GM18498 (cell line): ENCODE measurements at regions not wholly inside any gene's neighbourhood (a gene's known extent, or its start where the extent isn't known, plus 50 kb on each side); places are given as distances from the start of the nearest gene placed in this dataset.
"Not testable (repeated sequence)": the region's sequence is repeated elsewhere in the genome, so short reads cannot be mapped to it uniquely, and the experiment has no call there.

Experiments used
- ATAC-seq: cut with Tn5 transposase; IDR thresholded peaks from one replicate; pipeline ENCODE4 v1.9.1; 2021; ENCODE audit warnings: mild to moderate bottlenecking, moderate library complexity; ENCODE audit not compliant: unreplicated experiment

DNA sequence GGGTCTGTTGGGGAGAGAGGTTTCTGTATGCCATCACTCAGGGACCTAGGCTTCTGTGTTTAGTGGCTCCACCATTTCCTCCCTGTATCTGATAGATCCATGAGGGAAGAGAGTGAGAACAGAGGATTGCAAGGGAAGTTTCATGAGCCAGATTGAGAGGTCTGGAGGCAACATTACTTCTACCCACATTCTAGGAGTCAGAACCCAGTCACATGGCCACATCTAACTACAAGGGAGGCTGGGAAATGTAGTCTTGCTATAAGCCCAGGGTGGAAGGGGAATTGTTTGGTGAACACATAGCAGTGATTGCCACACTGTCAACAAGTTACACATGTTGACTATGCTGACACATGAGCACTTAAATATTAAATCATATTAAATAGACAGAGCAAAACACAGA lies 834.8 kb downstream of the C12orf50 start:
- not testable (repeated sequence) for ATAC-seq

DNA sequence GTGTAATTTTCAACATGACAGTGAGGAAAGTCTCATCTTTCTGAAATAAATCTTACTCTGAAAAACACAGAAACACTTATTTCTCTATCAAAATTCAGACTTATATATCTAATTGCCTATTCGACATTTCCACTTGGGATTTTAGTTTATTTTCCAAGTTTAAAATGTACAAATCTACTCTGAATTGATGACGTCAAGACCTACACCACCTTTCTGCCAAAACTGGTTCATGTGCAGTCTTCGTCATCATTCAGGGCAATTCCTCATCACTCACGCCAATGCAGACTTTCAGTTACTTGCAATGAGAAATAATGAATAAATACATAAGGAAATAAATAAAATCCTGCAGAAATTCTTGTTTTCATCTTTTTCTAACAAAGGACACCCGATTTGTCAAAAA lies 843.8 kb downstream of the C12orf50 start:
- no peak for ATAC-seq

DNA sequence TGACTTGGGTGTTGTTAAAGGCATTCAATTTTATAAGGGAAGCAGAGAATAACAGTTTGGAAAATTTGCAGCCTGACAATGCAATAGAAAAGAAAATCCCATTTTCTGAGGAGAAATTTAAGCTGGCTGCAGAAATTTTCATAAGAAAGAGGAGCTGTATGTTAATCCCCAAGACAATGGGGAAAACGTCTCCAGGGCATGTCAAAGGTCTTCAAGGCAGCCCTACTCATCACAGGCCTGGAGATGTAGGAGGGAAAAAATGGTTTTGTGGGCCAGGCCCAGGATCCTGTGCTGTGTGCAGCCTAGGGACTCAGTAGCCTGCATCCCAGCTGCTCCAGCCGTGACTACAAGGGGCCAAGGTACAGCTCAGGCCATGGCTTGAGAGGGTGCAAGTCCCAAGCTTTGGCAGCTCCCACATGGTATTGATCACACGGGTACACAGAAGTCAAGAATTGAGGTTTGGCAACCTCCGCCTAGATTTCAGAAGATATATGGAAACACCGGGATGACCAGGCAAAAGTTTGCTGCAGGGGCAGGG lies 846.4 kb downstream of the C12orf50 start:
- ATAC-seq: no peak

DNA sequence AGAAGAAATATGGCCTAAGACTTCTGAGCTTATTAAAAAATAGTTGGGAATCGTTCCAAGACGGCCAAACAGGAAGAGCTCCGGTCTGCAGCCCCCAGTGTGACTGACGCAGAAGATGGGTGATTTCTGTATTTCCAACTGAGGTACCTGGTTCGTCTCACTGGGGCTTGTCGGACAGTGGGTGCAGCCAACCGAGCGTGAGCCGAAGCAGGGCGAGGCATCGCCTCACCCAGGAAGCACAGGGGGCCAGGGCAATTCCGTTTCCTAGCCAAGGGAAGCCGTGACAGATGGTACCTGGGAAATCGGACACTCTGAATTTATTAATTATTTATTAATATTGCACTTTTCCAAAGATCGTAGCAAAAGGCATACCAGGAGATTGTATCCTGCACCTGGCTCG lies 857.8 kb downstream of the C12orf50 start:
- no peak for ATAC-seq

DNA sequence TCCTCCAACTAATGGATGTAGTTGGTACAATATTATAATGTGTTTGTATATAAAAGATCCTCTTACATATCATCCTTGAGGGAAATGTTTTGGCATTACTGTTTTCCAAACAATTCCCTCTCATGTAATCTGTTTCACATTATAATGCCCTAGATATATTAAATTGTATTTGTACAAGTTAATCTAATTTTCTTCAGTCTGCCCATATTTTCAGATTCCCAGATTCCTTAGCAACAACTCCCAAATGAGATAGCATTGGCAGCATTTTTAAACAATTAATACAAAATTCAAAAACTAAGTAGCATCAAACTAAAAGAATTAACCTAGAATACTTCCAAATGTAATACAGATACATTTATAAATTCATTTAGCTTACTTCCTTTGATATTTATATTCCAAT lies 860.2 kb downstream of the C12orf50 start:
- no peak for ATAC-seq

DNA sequence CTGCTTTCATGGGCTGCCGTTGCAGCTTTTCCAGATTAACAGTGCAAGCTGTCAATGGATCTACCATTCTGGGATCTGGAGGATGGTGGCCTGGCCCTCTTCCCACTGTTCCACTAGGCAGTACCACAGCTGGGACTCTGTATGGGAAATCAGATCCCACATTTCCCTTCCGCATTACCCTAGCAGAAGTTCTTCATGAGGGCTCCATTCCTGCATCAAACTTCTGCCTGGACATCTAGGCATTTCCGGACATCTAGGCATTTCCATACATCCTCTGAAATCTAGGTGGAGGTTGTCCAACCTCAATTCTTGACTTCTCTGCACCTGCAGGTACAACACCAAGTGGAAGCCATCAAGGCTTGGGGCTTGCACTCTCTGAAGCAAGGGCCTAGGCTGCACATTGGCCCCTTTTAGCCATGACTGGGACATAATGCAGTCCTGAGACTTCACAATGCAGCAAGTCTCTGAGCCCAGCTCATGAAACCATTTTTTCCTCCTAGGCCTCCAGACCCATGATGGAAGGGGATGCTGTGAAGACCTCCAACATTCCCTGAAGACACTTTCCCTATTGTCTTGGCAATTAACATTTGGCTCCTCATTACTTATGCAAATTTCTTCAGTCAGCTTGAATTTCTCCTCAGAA lies 863.3 kb downstream of the C12orf50 start:
- ATAC-seq: no peak

DNA sequence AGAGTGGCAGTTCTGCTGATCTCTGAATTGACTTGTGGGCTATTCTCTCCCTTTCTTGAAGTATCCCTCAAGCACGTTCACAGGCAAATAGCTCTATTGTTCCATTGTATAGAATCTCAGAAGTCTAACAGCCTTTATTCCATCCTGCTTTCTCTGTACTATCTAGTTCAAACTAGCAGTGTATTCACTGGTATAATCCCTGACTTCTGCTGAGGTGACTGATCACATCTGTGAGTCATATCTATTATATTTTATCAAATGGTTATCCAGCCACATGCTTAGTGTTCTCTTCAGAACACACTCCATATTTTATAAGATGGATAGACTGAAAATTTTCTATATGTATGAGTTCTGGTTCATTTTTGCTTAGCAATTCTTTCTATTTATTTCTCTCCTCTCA lies 866.1 kb downstream of the C12orf50 start:
- no peak for ATAC-seq

DNA sequence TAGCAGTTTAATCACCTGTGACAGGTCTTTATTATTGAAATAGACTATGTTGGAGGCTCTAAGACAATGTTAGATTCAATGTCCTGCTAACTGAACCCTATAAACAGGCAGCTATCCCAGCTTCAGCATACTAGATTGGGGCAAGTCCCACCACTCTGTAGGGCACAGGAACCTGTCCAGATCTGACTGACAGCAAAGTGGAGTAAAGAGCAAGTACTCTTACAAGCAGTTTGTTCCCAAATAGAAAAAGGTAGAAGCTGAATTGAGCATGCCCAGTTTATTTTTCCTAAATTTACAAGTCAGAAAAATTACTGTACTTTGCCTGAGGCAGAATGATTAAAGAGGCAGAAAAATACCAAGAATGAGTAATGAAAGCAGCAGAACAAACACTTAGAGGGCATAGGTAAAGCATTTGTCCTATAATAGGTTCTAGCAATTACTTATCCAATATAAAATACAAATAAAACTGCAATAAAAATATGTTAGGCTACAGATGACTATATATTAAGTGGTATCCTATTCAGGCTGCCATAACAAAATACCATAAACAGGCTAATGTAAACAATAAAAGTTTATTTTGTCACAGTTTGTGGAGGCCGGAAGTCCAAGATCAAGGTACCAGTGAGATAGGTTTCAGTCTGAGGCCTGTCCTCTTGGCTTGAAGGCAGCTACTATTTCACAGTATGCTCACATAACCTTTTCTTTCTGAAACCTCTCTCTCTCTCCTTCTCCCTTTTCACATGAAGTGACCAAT lies 868.2 kb downstream of the C12orf50 start:
- no peak for ATAC-seq

DNA sequence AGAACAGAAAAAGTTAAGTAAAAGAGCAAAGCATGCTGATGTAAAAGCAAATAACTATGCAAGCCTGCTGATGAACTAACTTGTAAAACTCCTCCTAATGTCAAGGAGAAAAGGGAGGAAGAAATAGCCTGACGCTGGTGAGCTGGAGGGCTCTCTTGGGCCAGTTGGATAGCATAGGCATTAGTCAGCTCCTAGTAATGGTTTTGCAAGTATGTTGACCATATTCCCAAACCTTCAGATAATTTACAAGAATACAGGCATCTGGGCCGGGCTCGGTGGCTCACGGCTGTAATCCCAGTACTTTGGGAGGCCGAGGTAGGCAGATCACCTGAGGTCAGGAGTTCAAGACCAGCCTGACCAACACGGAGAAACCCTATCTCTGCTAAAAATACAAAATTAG lies 871.4 kb downstream of the C12orf50 start:
- ATAC-seq: no peak

- ATAC-seq: no peak
Observed at GRCh38 chr12:87155621-87156020, 873.6 kb downstream of the C12orf50 start.

DNA sequence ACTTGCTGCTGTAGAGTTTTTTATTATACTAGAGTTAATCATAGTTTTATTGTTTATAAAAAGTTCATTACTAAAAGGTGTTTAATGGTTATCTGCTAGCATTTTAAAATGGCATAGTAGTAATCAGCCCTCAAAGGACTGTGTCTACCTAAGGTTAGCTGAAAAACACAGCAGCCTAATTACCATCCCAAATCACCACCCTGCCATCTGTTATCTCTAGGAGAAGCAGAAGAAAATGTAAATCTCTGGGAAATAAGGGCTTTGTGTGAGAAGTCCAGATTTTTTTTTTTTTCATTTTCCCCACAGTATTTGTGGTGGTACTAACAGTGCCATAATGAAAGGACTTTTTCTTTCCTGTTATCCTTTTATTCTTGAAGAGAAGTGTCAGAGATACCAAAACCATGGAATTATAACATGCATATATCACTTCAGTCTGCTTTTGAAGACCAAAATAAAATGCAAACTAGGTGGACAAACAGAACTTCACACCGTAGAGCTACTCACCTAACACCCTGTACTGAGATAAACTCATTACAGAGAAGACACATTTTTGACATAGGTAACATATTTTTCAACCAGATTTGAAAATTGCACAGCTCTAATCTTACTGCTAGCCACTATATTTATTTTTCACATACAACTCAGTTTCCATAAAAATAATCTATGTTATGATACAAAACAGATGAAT lies 876.2 kb downstream of the C12orf50 start:
- no peak for ATAC-seq

DNA sequence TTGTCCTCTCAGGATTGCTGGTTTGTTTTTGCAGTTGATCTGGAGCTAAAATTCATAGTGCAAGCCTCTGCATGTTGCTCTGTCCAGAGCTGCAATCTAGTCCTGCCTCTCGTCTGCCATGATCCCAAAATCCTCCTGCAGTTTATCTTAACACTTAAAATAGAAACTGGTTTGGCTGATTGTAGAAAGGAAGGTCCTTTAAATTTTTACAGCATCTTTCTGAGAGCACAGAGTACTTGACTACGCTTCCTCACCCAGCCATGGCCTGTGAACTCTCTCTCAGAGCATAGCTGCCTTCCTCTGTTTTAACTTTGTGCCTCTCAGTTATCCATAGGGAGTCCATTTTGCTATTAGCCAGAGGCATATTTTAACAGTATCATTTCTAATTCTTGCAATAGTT lies 877.1 kb downstream of the C12orf50 start:
- ATAC-seq: no peak

DNA sequence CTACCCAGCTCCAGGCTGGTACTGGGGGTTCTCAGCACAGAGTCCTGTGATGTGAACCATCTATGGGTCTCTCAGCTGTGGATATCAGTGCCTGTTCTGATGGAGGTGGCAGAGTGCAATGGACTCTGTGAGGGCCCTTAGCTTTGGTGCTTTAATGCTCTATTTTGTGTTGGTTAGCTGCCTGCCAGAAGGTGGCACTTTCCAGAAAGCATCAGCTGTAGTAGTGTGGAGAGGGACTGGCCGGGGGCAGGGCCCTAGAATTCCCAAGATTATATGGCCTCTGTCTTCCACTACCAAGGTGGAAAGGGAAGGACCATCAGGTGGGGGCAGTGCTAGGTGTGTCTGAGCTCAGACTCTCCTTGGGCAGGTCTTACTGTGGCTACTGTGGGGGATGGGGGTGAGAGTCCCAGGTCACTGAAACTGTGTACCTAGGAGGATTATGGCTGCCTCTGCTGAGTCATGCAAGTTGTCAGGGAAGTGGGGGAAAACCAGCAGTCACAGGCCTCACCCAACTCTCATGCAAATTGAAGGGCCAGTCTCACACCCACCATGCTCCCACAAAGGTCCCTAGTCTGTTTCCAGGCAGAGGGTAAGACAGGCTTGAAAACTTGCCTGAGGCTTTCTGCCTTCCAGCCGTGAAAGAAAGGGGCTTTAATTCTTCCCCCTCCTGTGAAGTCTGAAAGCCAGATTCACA lies 878.1 kb downstream of the C12orf50 start:
- no peak for ATAC-seq

GRCh38 chr12:87142342-87142741 lies 886.2 kb upstream of the MGAT4C start:
- ATAC-seq: no peak

DNA sequence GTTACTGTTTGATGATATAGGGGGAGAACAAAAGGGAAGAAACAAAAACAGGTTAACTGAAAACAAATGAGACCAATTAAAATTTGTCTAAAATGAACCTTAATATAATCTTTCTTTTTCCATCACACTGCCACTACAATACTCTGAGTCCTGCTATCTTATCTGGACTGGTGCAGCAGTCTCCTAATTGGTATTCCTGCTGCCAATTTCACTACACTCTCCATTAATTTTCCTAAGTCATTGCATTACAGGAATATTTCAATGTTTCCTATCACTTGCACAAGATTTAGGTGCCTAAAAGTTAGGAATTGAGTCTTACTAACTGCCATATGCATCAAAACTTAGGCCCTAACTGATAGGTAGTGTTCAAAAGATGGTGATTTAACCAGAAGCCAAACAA lies 884.9 kb upstream of the MGAT4C start:
- ATAC-seq: no peak

GRCh38 chr12:87140262-87140661 lies 884.1 kb upstream of the MGAT4C start:
- ATAC-seq: no peak

DNA sequence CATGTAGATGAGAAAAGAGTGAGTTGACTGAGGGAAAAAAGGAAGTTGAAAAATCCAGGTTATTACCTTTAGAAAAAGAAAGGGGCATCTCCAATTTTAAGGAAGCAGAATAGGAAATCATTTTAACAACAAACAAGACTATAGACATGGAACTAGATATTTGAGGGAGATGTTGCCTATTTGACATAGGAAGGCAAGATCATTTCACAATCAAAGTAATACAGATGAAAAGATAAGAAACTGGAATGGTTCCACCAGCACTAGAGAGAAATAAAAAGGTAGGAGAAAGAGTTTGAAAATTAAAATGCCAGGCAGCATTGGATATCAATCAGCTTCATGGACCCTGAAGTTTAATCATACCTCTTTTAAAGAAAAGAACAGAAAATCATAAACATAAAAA lies 881.0 kb upstream of the MGAT4C start:
- no peak for ATAC-seq

DNA sequence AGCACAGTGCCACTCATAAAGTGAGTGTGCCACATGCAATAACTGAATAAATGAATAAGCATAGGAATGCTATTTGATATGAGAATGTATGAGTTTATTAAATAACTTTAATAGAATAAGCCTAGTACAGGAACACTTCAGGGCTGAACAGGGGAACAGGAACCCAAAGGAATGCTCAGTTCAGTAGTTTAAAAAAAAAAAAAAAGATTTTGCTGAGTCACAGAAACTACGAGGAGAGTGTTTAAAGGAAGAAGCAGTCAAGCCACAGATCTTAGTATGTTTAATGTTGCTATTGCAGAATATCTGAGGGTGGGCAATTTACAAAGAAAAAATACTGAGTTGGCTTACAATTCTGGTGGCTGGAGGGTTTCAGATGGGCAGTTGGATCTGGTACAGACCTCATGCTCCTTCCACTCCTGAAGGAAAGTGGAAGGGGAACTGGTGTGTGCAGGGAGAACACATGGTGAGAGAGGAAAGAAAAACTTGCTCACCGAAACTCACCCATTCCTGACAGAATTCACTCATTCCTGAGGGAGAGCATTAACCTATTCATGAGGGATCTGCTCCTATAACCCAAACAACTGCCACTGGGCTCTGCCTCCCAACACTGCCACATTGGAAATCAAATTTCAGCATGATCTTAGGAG lies 880.3 kb upstream of the MGAT4C start:
- no peak for ATAC-seq

DNA sequence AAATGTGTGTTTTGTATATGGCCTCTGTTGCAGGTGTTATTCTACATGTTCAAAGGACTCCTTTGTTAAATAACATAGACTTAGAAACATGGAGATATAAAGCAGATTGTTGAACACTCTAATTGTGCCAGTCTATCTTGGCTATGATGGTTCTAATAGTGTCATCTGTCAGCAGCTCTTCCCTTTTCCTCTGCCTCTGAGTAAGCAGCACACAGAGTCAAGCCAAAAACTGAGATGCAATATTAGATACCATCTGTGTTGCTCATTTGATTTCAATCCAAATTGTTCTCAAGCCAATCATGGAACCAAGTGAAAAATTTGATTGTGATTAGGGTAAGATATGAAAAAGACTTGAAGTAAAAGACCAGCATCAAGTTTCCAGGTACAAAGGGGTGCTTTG lies 871.1 kb upstream of the MGAT4C start:
- ATAC-seq: no peak

DNA sequence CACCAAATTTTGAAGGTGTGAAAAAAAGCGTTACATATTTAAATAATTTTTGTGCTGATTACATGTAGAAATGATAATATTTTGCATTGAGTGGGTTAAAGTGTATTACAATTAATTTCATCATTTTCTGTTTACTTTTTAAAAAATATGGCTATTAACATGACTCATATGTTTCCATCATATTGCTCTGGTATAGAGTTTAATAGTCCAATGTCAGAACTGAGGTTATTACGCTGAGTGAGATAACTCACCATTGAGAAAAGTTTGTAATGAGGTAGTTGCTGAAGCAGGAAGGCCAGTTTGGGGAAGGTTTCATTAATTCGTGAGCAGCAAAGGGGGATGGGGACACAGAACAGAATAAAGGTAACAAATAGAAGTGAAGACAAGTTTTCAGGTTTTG lies 865.7 kb upstream of the MGAT4C start:
- ATAC-seq: no peak

- no peak for ATAC-seq
Observed at GRCh38 chr12:87120440-87120839, 864.2 kb upstream of the MGAT4C start.
